KMS-11 (cell line): ENCODE measurements at regions not wholly inside any gene's neighbourhood (a gene's known extent, or its start where the extent isn't known, plus 50 kb on each side); places are given as distances from the start of the nearest gene placed in this dataset.
"Not testable (repeated sequence)": the region's sequence is repeated elsewhere in the genome, so short reads cannot be mapped to it uniquely, and the experiment has no call there.

Source experiments
- H2AFZ ChIP-seq: fragments of 200-600 bp; sonication (generic); 2 replicates; pipeline ENCODE4 v1.6.1; 2016; ENCODE audit warnings: antibody characterized with exemption, mixed run types, low read depth
- H3K27ac ChIP-seq: fragments of 200-600 bp; sonication (generic); 2 replicates; pipeline ENCODE4 v1.6.1; 2016; ENCODE audit warnings: mild to moderate bottlenecking, mixed run types
- H3K27me3 ChIP-seq: fragments of 200-600 bp; sonication (generic); 2 replicates; pipeline ENCODE4 v1.6.1; 2017; ENCODE audit warnings: mild to moderate bottlenecking, low read depth, mixed run types, moderate library complexity; ENCODE audit not compliant: insufficient read depth
- H3K36me3 ChIP-seq: fragments of 200-600 bp; sonication (generic); 2 replicates; pipeline ENCODE4 v1.6.1; 2017; ENCODE audit warnings: mild to moderate bottlenecking, mixed run types; ENCODE audit not compliant: insufficient read depth
- H3K4me1 ChIP-seq: fragments of 200-600 bp; sonication (generic); 2 replicates; pipeline ENCODE4 v1.6.1; 2016; ENCODE audit warnings: mild to moderate bottlenecking, low read depth, mixed run types; ENCODE audit not compliant: poor library complexity, severe bottlenecking
- H3K4me2 ChIP-seq: fragments of 200-600 bp; sonication (generic); 2 replicates; pipeline ENCODE4 v1.7.0; 2016; ENCODE audit warnings: mild to moderate bottlenecking, mixed run types
- H3K4me3 ChIP-seq: fragments of 200-600 bp; sonication (generic); IDR thresholded peaks from 2 replicates; pipeline ENCODE4 v1.6.1; 2017; ENCODE audit warnings: low read depth, low read length, mixed read lengths; ENCODE audit not compliant: insufficient read depth
- H3K79me2 ChIP-seq: fragments of 200-600 bp; sonication (generic); 2 replicates; pipeline ENCODE4 v1.6.1; 2016; ENCODE audit warnings: low read depth, mixed run types; ENCODE audit not compliant: insufficient read depth
- H3K9ac ChIP-seq: fragments of 200-600 bp; sonication (generic); 2 replicates; pipeline ENCODE4 v1.6.1; 2016; ENCODE audit warnings: mild to moderate bottlenecking, mixed run types
- H4K20me1 ChIP-seq: fragments of 200-600 bp; sonication (generic); 2 replicates; pipeline ENCODE4 v1.6.1; 2016; ENCODE audit warnings: mild to moderate bottlenecking, mixed run types; ENCODE audit not compliant: insufficient read depth
- TF ChIP-seq, protein P1 (sequence below): fragments of 200-600 bp; sonication (generic); conservative IDR thresholded peaks from 2 replicates; pipeline ENCODE4 v1.6.1; 2017; ENCODE audit warnings: low read depth, mild to moderate bottlenecking, antibody characterized with exemption, low read length, moderate library complexity, mixed read lengths

DNA sequence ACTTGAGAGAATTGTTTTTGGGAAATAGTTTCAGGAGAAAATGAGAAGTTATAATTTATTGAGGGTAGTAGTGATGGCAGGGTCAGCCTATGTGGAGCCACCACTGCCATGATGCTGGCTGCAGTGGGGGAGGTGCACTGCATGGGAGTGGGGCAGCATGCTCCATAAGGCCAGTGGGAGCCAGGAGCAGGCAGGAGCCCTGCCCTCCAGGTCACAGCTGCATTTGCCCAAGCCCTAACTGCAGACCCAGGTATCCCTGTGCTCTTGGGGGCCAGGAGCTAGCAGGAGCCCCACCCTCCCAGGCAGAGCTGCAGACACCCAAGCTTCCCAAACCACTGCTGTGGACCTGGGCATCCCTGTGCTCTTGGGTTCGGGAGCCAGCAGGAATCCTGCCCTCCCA lies 757.3 kb upstream of the CRIM1 start:
- no peak overlapping the region for H2AFZ ChIP-seq
- TF ChIP-seq, protein P1, sequence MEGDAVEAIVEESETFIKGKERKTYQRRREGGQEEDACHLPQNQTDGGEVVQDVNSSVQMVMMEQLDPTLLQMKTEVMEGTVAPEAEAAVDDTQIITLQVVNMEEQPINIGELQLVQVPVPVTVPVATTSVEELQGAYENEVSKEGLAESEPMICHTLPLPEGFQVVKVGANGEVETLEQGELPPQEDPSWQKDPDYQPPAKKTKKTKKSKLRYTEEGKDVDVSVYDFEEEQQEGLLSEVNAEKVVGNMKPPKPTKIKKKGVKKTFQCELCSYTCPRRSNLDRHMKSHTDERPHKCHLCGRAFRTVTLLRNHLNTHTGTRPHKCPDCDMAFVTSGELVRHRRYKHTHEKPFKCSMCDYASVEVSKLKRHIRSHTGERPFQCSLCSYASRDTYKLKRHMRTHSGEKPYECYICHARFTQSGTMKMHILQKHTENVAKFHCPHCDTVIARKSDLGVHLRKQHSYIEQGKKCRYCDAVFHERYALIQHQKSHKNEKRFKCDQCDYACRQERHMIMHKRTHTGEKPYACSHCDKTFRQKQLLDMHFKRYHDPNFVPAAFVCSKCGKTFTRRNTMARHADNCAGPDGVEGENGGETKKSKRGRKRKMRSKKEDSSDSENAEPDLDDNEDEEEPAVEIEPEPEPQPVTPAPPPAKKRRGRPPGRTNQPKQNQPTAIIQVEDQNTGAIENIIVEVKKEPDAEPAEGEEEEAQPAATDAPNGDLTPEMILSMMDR: no peak
- no peaks in the 10 kb centered on the region for H3K4me1 ChIP-seq
- no peaks in the 10 kb centered on the region for H3K27me3 ChIP-seq
- H3K4me2 ChIP-seq: no peak overlapping the region
- no peaks in the 10 kb centered on the region for H3K79me2 ChIP-seq
- no peak overlapping the region for H3K27ac ChIP-seq
- H4K20me1 ChIP-seq: no peaks in the 10 kb centered on the region
- H3K4me3 ChIP-seq: no peak overlapping the region
- no peaks in the 10 kb centered on the region for H3K36me3 ChIP-seq
- no peak overlapping the region for H3K9ac ChIP-seq

DNA sequence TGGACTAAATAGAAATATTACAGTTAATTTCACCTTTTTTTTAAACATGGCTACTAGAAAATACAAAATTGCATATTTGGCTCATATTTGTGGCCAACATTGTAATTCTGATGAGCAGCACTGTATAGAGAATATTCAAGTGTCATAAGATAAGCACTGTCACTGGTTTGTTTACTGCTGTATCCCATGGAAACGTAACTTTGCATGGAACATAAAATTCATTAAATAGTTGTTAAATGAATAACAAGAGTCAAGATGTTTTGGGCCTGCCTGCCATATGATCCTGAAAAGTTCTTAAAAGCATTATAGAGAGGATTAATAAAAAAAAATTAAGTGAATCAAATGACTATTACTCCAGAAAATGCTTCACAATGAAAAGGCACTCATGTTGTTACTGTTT lies 763.7 kb upstream of the CRIM1 start:
- Histone ChIP-seq H3K4me2 (no peak overlapping the region), H2AFZ (no peak overlapping the region), H4K20me1 (no peaks in the 10 kb centered on the region), H3K79me2 (no peaks in the 10 kb centered on the region), H3K4me1 (no peaks in the 10 kb centered on the region), H3K36me3 (no peaks in the 10 kb centered on the region), H3K4me3 (no peak overlapping the region), H3K27me3 (no peaks in the 10 kb centered on the region), H3K27ac (no peak overlapping the region), H3K9ac (no peak overlapping the region)
- TF ChIP-seq, protein P1: no peak

DNA sequence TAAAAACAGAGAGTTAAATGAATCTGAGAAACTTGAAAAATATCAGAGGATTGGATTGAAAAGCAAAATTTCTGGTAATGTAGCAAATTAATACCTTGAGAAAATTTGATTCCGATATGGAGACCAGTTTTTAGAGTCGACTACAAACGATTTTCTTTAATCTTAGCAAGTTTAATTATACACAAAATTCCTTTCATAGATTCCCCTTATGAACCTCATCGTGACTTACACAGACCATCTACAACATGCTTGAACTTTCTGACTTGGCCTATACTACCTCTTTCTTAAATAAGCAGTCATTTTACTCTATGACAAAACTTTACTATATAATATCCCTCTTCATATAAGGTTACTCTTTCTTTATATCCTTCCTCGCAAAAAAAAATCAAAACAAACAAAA lies 769.6 kb upstream of the CRIM1 start:
- Histone ChIP-seq H3K4me1 (no peaks in the 10 kb centered on the region), H3K27me3 (no peaks in the 10 kb centered on the region)
- TF ChIP-seq, protein P1: no peak

DNA sequence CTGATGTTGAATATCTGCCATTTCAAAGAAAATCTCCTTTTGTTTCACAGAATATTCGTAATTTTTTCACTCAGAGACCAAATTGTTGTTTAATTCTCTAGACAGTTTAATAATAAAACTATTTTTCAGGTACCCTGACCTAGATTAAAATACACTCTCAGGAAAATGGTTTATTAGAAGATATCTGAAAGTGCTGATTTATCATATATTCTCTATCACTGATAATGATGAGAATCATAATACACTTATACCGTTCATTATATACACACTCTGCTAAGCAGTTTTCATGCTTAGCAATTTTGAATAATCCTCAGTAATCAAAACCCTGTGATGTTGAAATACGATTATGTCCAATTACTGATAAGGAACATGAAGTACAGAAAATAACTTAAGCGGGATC lies 772.9 kb upstream of the CRIM1 start:
- TF ChIP-seq, protein P1: no peak
- Histone ChIP-seq H3K79me2 (no peaks in the 10 kb centered on the region), H3K27me3 (no peaks in the 10 kb centered on the region), H3K4me1 (no peaks in the 10 kb centered on the region), H3K36me3 (no peaks in the 10 kb centered on the region), H2AFZ (no peak overlapping the region), H3K4me2 (no peak overlapping the region), H3K9ac (no peak overlapping the region), H3K27ac (no peak overlapping the region), H3K4me3 (no peak overlapping the region), H4K20me1 (no peaks in the 10 kb centered on the region)

More for the DNA sequence above, 769.6 kb upstream of the CRIM1 start:
- H3K4me3 ChIP-seq: no peak overlapping the region
- no peaks in the 10 kb centered on the region for H4K20me1 ChIP-seq
- H3K36me3 ChIP-seq: no peaks in the 10 kb centered on the region
- no peaks in the 10 kb centered on the region for H3K79me2 ChIP-seq
- H2AFZ ChIP-seq: no peak overlapping the region
- no peak overlapping the region for H3K27ac ChIP-seq
- no peak overlapping the region for H3K4me2 ChIP-seq
- H3K9ac ChIP-seq: no peak overlapping the region

DNA sequence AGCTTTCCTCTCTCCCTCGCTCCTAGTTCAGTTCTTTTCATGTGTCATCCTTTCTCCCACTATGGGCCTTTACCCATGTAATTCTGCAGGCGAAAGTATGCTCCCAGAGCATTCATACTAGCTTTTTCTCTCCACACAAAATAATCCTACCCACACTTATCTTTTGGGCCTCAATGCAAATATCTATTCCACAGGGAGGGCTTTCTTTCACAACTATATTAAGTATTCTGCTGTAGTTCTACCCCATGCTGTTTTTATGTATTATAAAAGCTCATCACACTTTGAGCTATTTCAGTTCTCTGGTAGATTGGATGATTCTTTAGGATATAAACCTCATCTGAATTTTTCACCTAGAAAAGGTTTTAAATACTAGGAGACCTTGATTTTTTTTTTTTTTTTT lies 774.6 kb upstream of the CRIM1 start:
- H3K4me3 ChIP-seq: no peak overlapping the region
- H2AFZ ChIP-seq: no peak overlapping the region
- no peak overlapping the region for H3K27ac ChIP-seq
- no peaks in the 10 kb centered on the region for H3K36me3 ChIP-seq
- no peak overlapping the region for H3K9ac ChIP-seq
- no peaks in the 10 kb centered on the region for H3K79me2 ChIP-seq
- H3K27me3 ChIP-seq: no peaks in the 10 kb centered on the region
- TF ChIP-seq, protein P1: no peak
- H4K20me1 ChIP-seq: no peaks in the 10 kb centered on the region
- no peaks in the 10 kb centered on the region for H3K4me1 ChIP-seq
- H3K4me2 ChIP-seq: no peak overlapping the region

DNA sequence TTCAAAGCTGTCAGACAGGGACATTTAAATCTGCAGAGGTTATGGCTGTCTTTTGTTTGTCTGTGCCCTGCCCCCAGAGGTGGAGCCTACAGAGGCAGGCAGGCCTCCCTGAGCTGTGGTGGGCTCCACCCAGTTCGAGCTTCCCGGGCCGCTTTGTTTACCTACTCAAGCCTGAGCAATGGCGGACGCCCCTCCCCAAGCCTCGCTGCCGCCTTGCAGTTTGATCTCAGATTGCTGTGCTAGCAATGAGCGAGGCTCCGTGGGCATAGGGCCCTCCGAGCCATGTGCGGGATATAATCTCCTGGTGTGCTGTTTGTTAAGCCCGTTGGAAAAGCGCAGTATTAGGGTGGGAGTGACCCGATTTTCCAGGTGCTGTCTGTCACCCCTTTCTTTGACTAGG lies 787.0 kb upstream of the CRIM1 start:
- H3K27me3 ChIP-seq, H3K4me3 ChIP-seq, H3K36me3 ChIP-seq, H3K79me2 ChIP-seq, H3K27ac ChIP-seq, H3K4me2 ChIP-seq, H4K20me1 ChIP-seq, H3K4me1 ChIP-seq, H3K9ac ChIP-seq, H2AFZ ChIP-seq: not testable (repeated sequence)
